Immature natural killer cell (primary cell): ENCODE measurements at regions not wholly inside any gene's neighbourhood (a gene's known extent, or its start where the extent isn't known, plus 50 kb on each side); places are given as distances from the start of the nearest gene placed in this dataset.
"Not testable (repeated sequence)": the region's sequence is repeated elsewhere in the genome, so short reads cannot be mapped to it uniquely, and the experiment has no call there.

Source experiments
- DNase-seq, 3 donors: peaks; one replicate each; pipeline ENCODE4 v3.0.0; 2022; ENCODE audit warnings: mixed read lengths in 1 of 3
- H3K27ac Mint-ChIP-seq, 6 donors: one replicate each; pipeline ENCODE4 v1.8.0; 2020; ENCODE audit warnings: mixed read lengths in 6 of 6, mild to moderate bottlenecking in 5 of 6, inconsistent platforms in 4 of 6, moderate library complexity in 3 of 6
- H3K27me3 Mint-ChIP-seq, 3 donors: one replicate each; pipeline ENCODE4 v1.8.0; 2020 to 2021; ENCODE audit warnings: low read depth in 3 of 3, mild to moderate bottlenecking in 3 of 3, mixed read lengths in 3 of 3, moderate library complexity in 3 of 3, inconsistent platforms in 1 of 3
- H3K36me3 Mint-ChIP-seq, 3 donors: one replicate each; pipeline ENCODE4 v1.8.0; 2020; ENCODE audit warnings: mixed read lengths in 3 of 3, inconsistent platforms in 2 of 3, mild to moderate bottlenecking in 2 of 3
- H3K4me1 Mint-ChIP-seq, 2 donors: one replicate each; pipeline ENCODE4 v1.8.0; 2020; ENCODE audit warnings: inconsistent platforms in 2 of 2, mild to moderate bottlenecking in 2 of 2, mixed read lengths in 2 of 2, moderate library complexity in 1 of 2
- H3K4me3 Mint-ChIP-seq, 5 donors: one replicate each; pipeline ENCODE4 v1.8.0; 2020; ENCODE audit warnings: mild to moderate bottlenecking in 5 of 5, mixed read lengths in 5 of 5, inconsistent platforms in 3 of 5, moderate library complexity in 3 of 5
- H3K9me3 Mint-ChIP-seq, 6 donors: one replicate each; pipeline ENCODE4 v1.8.0; 2020; ENCODE audit warnings: mild to moderate bottlenecking in 6 of 6, mixed read lengths in 6 of 6, inconsistent platforms in 4 of 6, moderate library complexity in 3 of 6

DNA sequence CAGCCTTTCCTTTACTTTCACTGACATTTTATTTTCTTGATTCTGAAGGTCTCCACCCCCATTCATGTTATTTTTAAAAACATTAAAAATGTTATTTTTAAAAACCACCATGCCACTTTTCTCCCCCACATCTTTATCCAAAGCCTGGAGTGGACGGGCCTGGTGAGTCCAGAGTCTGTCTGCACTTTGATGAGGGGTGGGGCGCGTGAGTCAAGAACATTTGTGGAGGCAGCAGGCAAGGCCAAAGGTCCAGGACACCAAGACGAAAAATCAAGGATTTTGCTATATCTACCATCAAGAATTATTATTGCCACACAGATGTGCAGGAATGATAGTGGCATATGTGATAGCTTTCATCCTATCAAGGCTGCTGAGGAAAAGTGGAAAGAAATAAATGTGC, 224.9 kb downstream of the FGF9 start:
- no peak overlapping the region for H3K27ac Mint-ChIP-seq
- H3K27me3 Mint-ChIP-seq: peaks cover 2 to 5% (median 4%) of the 10 kb centered on the region in 3 donors
- H3K36me3 Mint-ChIP-seq: no peaks in the 10 kb centered on the region
- DNase-seq: no peak
- H3K9me3 Mint-ChIP-seq: no peaks in the 10 kb centered on the region
- H3K4me3 Mint-ChIP-seq: no peak overlapping the region
- H3K4me1 Mint-ChIP-seq: no peaks in the 10 kb centered on the region

DNA sequence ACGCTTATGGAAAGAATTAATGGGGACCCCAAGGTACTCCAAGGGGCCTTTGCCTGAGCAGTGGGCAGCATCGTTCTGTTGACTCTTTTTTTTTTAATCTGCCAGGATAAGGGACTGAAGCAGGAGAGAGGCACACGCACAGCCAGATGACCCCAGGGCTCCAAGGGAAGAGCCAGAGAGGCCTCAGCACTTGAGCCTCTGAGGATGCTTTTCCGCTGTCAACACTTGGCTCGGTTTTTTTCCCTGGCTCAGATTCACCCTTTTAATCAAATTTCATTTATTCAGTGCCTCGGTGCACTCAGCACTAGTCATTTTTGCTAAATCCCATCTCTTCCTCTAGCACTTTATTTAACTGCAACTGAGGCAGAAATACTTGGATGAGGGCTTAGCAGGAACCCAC, 226.3 kb downstream of the FGF9 start:
- H3K27me3 Mint-ChIP-seq: peaks cover 2 to 6% (median 5%) of the 10 kb centered on the region in 3 donors
- H3K4me3 Mint-ChIP-seq: no peak overlapping the region
- no peaks in the 10 kb centered on the region for H3K9me3 Mint-ChIP-seq
- no peak overlapping the region for H3K27ac Mint-ChIP-seq
- no peak for DNase-seq
- no peaks in the 10 kb centered on the region for H3K4me1 Mint-ChIP-seq
- no peaks in the 10 kb centered on the region for H3K36me3 Mint-ChIP-seq

DNA sequence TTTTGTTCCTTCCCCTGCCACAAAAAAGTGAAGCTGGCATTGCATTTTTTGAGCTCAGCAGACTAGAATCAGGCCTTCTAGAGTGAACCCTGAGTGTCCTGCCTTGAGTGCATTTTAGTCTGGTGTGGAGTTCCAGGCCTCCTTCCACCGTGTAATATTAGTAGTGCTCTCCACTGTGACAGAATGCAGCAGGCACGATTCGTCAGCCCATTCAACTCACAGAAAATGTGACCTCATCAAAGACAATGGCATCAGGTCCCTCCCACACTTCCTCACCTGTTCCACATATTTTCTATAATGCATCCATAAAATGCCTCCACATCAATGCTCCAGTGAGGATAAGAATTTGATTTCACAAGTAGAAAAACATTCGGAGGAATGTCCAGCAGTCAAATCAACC, 227.6 kb downstream of the FGF9 start:
- H3K36me3 Mint-ChIP-seq: no peaks in the 10 kb centered on the region
- H3K9me3 Mint-ChIP-seq: no peaks in the 10 kb centered on the region
- no peak overlapping the region for H3K27ac Mint-ChIP-seq
- H3K27me3 Mint-ChIP-seq: peaks cover 2 to 10% (median 2%) of the 10 kb centered on the region in 3 donors
- DNase-seq: no peak
- H3K4me3 Mint-ChIP-seq: no peak overlapping the region
- no peaks in the 10 kb centered on the region for H3K4me1 Mint-ChIP-seq

DNA sequence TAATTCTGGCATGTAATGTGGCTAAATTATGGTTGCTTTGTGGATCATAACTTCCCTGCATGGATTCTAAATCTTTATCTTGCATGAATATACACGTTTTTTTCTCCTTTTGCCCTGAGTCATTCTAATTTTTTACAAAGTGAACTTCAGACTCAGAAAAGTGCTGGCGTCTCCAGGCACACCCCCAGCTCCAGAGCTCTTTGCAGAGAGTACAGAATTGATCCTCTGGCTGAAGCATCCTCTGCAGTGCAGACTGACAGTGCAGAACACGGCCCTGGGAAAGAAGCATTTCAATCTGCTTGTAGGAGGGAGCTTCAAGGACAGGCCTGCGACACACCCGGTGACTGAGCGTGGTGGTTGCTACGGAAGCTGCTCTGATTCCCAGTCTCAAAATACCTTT, 228.1 kb downstream of the FGF9 start:
- H3K9me3 Mint-ChIP-seq: no peaks in the 10 kb centered on the region
- no peaks in the 10 kb centered on the region for H3K36me3 Mint-ChIP-seq
- H3K4me3 Mint-ChIP-seq: no peak overlapping the region
- H3K4me1 Mint-ChIP-seq: no peaks in the 10 kb centered on the region
- H3K27ac Mint-ChIP-seq: no peak overlapping the region
- peaks cover 2 to 10% (median 2%) of the 10 kb centered on the region in 3 donors for H3K27me3 Mint-ChIP-seq
- no peak for DNase-seq

DNA sequence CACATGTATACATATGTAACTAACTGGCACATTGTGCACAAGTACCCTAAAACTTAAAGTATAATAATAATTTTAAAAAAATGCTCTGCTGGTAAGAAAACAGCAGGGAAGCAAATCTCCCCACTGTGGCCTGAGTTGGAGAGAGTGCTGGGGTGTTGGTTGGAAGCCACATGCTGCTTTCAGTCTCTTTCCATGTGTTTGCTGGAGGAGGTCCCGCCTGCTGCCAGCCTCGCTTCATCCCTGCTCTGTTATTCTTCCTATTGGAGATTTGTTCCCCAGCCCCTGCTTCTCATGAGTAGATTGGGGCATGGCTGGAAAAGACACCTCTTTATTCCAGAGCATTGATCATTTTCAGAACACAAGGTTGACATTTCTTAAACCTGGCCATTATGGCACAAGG, 230.5 kb downstream of the FGF9 start:
- Mint-ChIP-seq H3K36me3 (no peaks in the 10 kb centered on the region), H3K4me1 (no peaks in the 10 kb centered on the region), H3K9me3 (no peaks in the 10 kb centered on the region), H3K27me3 (peaks cover 2 to 12% (median 2%) of the 10 kb centered on the region in 3 donors), H3K4me3 (no peak overlapping the region), H3K27ac (no peak overlapping the region)
- DNase-seq: no peak

DNA sequence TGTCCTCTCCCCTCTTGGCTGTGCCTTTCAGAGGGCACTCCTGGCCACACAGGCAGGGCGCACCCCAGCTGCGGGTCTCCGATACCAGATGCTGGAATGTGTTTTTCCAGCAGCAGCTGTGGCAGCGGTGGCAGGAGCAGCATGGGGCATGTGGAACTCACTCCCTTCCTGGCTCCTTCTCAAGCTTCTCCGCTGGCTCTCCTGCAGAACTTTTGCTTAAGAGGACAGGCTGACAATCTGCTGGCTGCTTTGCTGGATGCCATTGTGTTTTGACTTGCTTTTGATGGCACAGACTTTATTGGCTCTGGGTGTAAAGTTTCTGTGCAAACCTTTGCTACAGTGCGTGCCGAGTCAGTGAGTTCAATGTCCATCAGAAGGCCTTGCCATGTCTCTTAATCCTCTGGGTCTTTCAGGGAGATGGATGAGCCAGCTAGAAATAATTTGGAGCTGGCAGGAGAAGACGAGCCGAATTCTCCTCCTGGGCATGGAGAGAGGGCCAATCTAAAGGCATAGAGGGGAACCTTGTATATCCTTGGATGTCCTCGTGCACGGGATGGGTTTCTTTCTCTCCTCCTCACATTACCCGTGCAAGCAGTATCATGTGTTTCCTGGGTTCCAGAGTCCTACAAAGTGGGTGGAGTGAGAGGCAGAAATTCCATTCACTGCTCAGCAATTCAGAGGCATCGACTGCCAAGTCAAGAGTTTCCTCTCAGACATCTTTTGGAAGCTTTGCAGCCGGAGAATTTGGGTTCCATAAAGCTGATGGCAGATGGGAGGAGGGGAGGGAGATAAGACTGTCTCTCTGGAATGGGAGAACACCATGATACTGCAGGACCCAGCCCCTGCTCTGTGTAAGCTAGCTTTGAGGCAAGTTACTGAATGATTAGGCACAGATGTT, 231.2 kb downstream of the FGF9 start:
- Mint-ChIP-seq H3K27me3 (peaks cover 2 to 12% (median 2%) of the 10 kb centered on the region in 3 donors), H3K27ac (no peak overlapping the region), H3K36me3 (no peaks in the 10 kb centered on the region), H3K9me3 (no peaks in the 10 kb centered on the region), H3K4me1 (no peaks in the 10 kb centered on the region), H3K4me3 (no peak overlapping the region)
- DNase-seq: no peak

DNA sequence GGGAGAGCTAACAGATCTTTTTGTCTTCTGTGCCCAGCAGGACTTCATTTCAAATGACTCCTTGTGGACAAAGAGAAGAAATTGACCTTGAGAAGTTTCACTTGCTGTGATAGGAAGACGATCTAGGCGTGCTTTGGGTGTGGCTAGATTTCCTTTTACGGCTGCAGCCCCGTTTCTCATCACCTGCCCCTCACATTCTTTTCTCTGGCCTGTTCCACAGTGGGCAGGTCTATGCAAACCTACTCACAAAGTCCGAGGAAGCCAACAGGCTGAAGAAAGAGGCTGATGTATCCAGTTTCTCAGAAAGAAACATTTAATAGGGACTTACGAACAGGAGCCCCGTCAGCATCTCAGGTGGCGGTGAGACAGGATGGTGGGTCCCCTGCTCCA, 231.8 kb downstream of the FGF9 start:
- H3K4me1 Mint-ChIP-seq: no peaks in the 10 kb centered on the region
- no peak overlapping the region for H3K4me3 Mint-ChIP-seq
- no peaks in the 10 kb centered on the region for H3K9me3 Mint-ChIP-seq
- no peaks in the 10 kb centered on the region for H3K36me3 Mint-ChIP-seq
- DNase-seq: no peak
- H3K27me3 Mint-ChIP-seq: peaks cover under 1 to 12% (median 2%) of the 10 kb centered on the region in 3 donors
- H3K27ac Mint-ChIP-seq: no peak overlapping the region

DNA sequence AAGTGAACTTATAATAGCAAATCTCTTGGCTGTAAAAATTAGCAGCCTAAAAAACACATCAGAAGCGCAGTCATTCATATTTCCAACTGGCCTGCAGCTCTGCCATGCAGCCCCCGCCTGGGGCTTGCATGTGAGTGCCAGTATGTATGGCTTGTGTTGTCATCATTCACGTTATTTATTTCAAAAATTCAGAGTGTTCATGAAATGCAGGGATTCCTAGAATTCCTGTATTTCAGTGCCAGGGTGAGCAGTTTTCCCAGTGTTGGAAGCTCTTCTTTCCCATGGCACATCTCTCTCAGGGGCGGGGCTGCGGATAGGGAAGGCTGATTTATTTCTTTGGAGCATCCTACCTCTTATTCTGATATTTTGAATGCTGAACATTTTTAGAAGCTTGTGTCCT, 234.6 kb downstream of the FGF9 start:
- H3K27me3 Mint-ChIP-seq: peaks cover 0 to 8% (median 4%) of the 10 kb centered on the region in 3 donors
- H3K36me3 Mint-ChIP-seq: no peaks in the 10 kb centered on the region
- H3K4me3 Mint-ChIP-seq: no peak overlapping the region
- no peak overlapping the region for H3K27ac Mint-ChIP-seq
- no peak for DNase-seq
- H3K9me3 Mint-ChIP-seq: no peaks in the 10 kb centered on the region
- no peaks in the 10 kb centered on the region for H3K4me1 Mint-ChIP-seq

DNA sequence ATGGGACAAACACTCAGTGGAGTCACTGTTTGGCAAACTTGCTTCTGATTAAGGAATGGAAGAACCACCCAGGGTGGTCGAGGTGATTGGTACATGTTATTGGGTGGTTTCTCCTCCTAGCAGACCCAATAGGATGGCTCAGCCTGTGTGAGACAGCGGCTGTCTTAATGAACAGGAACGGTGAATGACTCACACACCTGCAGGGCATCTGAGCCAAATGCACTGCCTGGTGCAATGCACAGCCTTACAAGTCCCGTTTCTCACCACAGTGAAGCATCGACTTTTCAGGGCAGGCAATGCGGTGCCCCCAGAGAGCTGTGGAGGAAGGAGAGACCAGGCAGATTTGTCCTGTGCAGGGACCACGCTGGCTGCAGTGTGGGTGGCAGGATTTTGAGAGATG, 238.5 kb downstream of the FGF9 start:
- no peak for DNase-seq
- peaks cover 0 to 5% (median 4%) of the 10 kb centered on the region in 3 donors for H3K27me3 Mint-ChIP-seq
- H3K27ac Mint-ChIP-seq: no peak overlapping the region
- H3K4me1 Mint-ChIP-seq: no peaks in the 10 kb centered on the region
- H3K36me3 Mint-ChIP-seq: no peaks in the 10 kb centered on the region
- H3K4me3 Mint-ChIP-seq: no peak overlapping the region
- H3K9me3 Mint-ChIP-seq: peaks cover 0 to 1% (median 0%) of the 10 kb centered on the region in 6 donors

DNA sequence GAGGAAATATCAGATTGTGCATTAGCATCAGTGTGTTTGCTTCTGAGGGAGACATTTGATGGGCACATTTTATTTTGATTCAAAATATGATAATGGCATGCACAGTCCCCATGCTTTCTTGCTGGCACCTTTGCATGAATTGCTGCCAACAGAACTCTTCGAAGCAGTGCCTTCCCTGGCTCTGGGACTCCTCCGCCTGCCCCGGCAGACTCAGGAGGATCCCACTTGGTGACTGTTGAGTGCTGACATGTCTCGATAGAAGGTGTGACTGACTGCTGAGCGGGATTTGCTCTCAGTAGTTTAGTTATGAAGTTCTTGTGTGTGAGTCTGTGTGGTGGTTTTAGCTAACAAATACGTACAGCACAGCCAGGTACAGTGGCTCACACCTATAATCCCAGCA, 239.7 kb downstream of the FGF9 start:
- H3K27me3 Mint-ChIP-seq: peaks cover 0 to 5% (median 4%) of the 10 kb centered on the region in 3 donors
- DNase-seq: no peak
- H3K4me3 Mint-ChIP-seq: no peak overlapping the region
- H3K27ac Mint-ChIP-seq: no peak overlapping the region
- no peaks in the 10 kb centered on the region for H3K36me3 Mint-ChIP-seq
- H3K9me3 Mint-ChIP-seq: peaks cover 0 to 1% (median 0%) of the 10 kb centered on the region in 6 donors
- H3K4me1 Mint-ChIP-seq: no peaks in the 10 kb centered on the region

DNA sequence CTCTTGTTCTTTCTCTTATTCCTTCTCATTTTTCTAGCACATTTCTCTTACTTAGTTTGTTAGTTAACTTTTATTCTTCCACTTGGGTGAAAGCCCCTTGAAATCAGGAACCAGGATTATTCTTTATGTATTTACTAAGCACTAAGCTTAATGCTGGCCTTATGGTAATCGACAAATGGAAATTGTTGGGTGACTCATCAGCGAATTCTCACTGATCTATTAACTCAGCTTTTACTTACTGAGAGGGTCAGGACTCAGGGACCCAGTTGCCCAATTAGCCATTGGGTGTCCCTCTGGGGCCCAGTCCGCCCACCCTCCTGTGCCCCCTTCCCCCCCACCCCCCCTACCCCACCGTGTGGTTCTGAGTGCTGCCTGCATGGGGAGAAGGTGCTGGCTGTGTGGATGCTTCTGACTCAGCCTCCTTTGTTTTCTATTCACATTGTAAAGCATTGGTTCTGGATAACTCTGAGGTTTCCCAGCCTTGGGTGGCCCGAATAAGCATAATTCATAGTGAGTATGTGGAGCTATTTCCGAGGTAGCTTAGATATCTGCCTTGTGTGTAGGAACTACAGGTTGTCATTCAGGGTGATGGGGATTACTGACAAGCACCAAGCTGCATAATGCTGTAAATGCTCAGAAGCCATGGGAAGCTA, 240.9 kb downstream of the FGF9 start:
- H3K27me3 Mint-ChIP-seq: peaks cover 0 to 4% (median 3%) of the 10 kb centered on the region in 3 donors
- peaks cover 0 to 1% (median 0%) of the 10 kb centered on the region in 6 donors for H3K9me3 Mint-ChIP-seq
- H3K4me1 Mint-ChIP-seq: no peaks in the 10 kb centered on the region
- no peak for DNase-seq
- H3K36me3 Mint-ChIP-seq: no peaks in the 10 kb centered on the region
- H3K4me3 Mint-ChIP-seq: no peak overlapping the region
- H3K27ac Mint-ChIP-seq: no peak overlapping the region

DNA sequence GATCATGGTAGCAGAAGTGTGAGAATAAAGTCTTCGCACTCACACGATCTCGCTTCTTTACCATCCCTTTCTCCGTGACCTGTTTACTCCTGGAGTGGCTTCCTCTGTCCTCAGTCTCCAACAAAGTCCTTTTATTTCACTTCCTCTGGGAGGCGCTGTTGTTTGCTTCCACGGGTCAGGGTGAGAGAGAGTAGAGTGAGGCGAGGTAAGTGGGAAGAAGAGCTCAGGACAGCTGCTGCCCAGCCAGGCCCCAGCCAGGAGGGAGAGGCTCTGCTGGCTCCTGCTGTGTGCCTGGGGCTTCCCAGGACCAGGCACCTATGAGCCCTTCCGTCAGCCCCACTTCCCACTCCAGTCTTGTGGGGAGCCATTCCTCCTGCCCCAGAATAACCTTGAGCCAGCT, 242.1 kb downstream of the FGF9 start:
- H3K27ac Mint-ChIP-seq: no peak overlapping the region
- no peaks in the 10 kb centered on the region for H3K4me1 Mint-ChIP-seq
- no peaks in the 10 kb centered on the region for H3K36me3 Mint-ChIP-seq
- H3K9me3 Mint-ChIP-seq: peaks cover 0 to 1% (median 0%) of the 10 kb centered on the region in 6 donors
- H3K27me3 Mint-ChIP-seq: peaks cover 0 to 3% (median 2%) of the 10 kb centered on the region in 3 donors
- peak in 1 of 3 donors; percentile 7 for DNase-seq
- no peak overlapping the region for H3K4me3 Mint-ChIP-seq

DNA sequence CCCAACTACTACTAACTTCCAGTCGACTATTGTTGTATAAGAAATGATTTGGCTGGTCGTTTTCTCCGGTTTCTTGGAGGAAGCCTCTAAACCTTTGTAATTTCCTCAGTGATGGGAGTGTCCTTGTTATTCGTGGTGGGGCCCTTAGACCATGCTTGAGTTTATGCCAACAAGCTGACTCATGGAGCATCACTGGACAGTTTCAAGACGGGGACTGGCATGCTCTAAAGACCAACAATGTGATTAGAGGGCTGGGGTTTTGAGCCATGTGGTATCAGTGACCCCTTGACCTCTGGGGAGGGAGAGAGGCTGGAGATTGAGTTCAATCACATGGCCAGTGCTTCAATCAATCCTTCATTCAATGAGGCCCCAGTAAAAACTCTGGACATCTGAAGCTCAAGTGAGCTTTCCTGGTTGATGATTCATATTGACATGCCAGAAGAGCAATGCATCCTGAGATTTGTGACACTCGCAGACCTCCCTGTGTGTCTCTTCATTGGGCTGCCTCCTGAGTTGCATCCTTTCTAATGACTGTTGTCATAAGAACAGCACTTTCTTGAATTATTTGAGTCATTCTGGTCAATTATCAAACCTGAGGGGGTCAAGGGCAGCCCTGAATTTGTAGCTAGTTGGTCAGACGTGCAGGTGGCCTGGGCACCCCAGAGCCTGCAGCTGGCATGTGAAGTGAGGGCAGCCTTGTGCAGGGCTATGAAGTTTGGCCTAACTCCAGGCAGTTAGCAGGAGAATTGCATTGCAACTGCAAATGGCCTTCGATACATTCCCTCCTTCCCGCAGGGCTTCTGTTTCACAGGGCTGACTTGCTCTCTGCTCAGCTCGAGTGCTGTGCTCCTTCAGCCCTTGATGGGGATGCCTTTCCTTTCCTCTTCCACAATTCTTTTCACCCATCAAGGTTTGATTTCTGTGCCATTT, 246.5 kb downstream of the FGF9 start:
- no peak for DNase-seq
- no peaks in the 10 kb centered on the region for H3K9me3 Mint-ChIP-seq
- no peak overlapping the region for H3K4me3 Mint-ChIP-seq
- H3K27me3 Mint-ChIP-seq: peaks cover 0 to 7% (median 0%) of the 10 kb centered on the region in 3 donors
- no peak overlapping the region for H3K27ac Mint-ChIP-seq
- H3K4me1 Mint-ChIP-seq: no peaks in the 10 kb centered on the region
- H3K36me3 Mint-ChIP-seq: no peaks in the 10 kb centered on the region

DNA sequence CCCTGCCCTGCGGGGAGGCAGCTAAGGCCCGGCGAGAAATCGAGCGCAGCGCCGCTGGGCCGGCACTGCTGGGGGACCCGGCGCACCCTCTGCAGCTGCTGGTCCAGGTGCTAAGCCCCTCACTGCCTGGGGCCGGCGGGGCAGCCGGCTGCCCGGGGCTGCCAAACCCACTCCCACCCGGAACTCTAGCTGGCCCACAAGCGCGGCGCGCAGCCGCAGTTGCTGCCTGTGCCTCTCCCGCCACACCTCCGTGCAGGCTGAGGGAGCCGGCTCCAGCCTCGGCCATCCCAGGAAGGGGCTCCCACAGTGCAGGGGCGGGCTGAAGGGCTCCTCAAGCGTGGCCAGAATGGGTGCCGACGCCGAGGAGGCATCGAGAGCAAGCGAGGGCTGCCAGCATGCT, 249.9 kb downstream of the FGF9 start:
- not testable (repeated sequence) for DNase-seq, H3K9me3 Mint-ChIP-seq, H3K4me1 Mint-ChIP-seq, H3K4me3 Mint-ChIP-seq, H3K27me3 Mint-ChIP-seq, H3K36me3 Mint-ChIP-seq, H3K27ac Mint-ChIP-seq
